ENCODE measurements at regions not wholly inside any gene's neighbourhood (a gene's known extent, or its start where the extent isn't known, plus 50 kb on each side); places are given as distances from the start of the nearest gene placed in this dataset.

DNA sequence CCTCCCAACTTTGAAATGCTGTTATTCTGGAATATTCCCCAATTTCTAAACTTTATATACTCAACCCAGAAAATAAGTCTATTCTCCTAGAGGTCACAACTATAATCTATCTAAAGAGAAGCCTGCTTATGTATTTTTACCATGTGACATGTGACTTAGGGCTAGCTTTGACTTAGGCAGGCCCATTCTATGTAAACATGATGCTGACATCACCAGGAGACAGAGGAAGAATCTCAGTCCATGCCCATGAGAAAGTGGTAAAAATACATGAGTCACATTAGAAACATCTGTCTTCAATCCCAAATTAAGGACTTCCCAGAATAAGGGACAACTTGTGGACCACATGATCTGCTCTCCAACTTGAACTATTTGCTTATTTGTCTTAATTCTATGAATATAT, 113.6 kb upstream of the ID4 start:
- TF ChIP-seq POLR2A (IDR thresholded peaks at IDR 0.05; ENCODE audit: low read length) = no peak
- TF ChIP-seq GATA1 (IDR thresholded peaks at IDR 0.05; ENCODE audit: low read depth, low read length) = no peak
